ENCODE measurements at regions not wholly inside any gene's neighbourhood (a gene's known extent, or its start where the extent isn't known, plus 50 kb on each side); places are given as distances from the start of the nearest gene placed in this dataset.

DNA sequence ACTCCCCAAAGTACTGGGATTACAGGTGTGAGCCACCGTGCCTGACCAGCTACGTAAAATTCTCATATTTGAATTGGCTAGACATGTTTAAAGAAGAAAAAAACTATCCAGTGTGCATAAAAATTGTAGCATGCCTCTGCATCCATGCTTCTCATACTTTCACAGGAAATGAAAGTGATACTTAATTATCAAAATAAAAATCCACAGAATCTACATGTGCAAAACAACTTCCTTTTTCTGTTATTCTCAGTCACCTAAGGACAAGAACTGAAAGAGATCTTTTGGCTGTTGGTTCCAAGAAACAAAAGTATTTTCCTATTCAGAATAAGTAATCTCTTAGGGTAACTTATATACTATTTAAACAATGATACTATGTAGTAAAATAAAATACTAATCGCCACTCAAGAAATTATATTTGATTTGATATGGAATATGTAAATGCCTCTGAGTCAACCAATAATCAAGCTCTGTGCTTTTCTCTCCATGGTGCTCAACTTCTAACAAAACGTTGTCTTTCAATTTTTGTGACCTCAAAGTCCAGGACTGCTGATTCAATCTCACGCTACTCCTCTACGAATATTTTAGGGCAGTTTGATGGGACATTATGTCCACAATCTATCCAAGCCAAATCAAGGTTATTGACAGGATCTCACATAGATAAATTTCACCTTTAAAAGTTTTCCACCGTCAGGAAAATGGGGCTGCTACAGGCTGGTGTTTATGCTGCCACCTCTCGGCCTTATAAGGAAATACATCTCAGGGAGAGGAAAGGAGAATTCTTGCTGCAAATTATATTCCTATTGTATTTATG, 102.7 kb downstream of the ZNF281 start:
- peak overlapping the region; percentile 27 for H3K4me3 Mint-ChIP-seq
- peaks cover 37% of the 10 kb centered on the region for H3K27me3 Mint-ChIP-seq
- peak overlapping the region; percentile 77 for H3K27ac Mint-ChIP-seq
- H3K4me1 Mint-ChIP-seq: peaks cover 23% of the 10 kb centered on the region
- DNase-seq: peak; percentile 27
- no peaks in the 10 kb centered on the region for H3K9me3 Mint-ChIP-seq
- CTCF ChIA-PET: interaction anchor here (1.2 to 3.3 kb wide), 5 partner anchors 17 to 176 kb away, joined by 3 to 12 read pairs (median 4); no protein-coding TSS in a partner anchor
- H3K36me3 Mint-ChIP-seq: no peaks in the 10 kb centered on the region

DNA sequence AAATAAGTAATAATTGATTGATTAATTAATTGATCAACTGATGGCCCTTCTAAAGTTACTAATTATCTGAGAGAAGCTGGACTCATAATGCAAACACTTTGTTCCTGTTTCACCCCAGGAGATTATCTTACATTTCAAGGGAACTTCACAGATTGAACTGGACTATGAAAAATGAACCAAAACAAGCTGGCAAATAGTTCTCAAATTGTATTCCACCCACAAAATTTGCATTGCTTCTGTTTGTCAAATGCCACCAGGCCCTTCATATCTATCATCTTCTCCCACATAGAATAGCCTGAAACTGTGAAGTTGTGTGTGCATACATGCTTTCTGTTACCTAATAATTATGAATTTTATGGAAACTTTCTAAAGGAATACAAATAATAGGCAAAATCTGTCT, 104.0 kb downstream of the ZNF281 start:
- Mint-ChIP-seq H3K4me3 (no peak overlapping the region), H3K27ac (no peak overlapping the region), H3K9me3 (no peaks in the 10 kb centered on the region), H3K4me1 (peaks cover 25% of the 10 kb centered on the region), H3K36me3 (no peaks in the 10 kb centered on the region), H3K27me3 (peaks cover 35% of the 10 kb centered on the region)
- CTCF ChIA-PET: interaction anchor here (2.3 to 3.3 kb wide), 2 partner anchors 26 to 167 kb away, joined by 7 to 12 read pairs; no protein-coding TSS in a partner anchor
- DNase-seq: no peak

DNA sequence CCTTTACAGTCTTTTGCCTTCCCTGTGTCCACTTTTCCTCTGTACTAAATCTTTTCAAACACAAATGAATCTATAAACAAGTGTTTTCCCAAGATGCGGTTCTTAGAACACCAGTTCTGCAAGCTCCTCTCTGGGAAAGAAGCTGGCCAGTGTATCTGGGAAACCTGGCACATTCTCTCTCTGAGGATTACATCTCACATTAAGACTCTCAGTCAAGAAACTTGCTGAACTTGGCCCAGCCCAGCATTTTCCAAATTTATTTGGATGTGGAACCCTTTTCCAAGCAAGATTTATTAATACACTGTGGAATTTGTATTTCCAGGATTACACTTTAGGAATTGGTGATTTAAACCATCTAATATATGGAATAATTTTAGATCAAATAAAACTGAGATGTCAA, 105.7 kb downstream of the ZNF281 start:
- H3K27me3 Mint-ChIP-seq: peaks cover 39% of the 10 kb centered on the region
- H3K36me3 Mint-ChIP-seq: no peaks in the 10 kb centered on the region
- H3K4me3 Mint-ChIP-seq: no peak overlapping the region
- H3K27ac Mint-ChIP-seq: no peak overlapping the region
- peaks cover 25% of the 10 kb centered on the region for H3K4me1 Mint-ChIP-seq
- DNase-seq: no peak
- CTCF ChIA-PET: interaction anchor here (0.6 to 4.6 kb wide), 7 partner anchors 9 to 165 kb away, joined by 3 to 20 read pairs (median 5); no protein-coding TSS in a partner anchor
- no peaks in the 10 kb centered on the region for H3K9me3 Mint-ChIP-seq

DNA sequence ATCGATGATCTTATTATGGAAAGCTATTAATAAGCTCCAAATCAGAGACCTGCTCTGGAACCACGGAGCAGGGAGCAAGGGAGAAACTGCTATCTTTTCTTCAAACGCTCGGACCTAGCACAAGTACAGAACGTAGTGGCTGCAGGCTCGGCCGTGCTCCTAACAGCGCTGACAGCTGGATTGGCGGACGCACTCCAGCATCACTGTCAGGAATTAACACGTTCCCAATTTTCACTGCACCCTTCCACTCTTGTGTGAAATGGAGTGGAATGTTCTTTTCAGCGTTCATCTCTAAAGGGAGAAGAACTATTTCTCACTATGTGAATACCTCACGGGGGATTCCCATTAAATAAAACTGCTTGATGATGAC, 106.9 kb downstream of the ZNF281 start:
- no peak overlapping the region for H3K27ac Mint-ChIP-seq
- no peak for DNase-seq
- H3K27me3 Mint-ChIP-seq: peaks cover 43% of the 10 kb centered on the region
- H3K36me3 Mint-ChIP-seq: no peaks in the 10 kb centered on the region
- CTCF ChIA-PET: interaction anchor here (1.3 to 4.6 kb wide), 4 partner anchors 11 to 24 kb away, joined by 4 to 20 read pairs (median 6); no protein-coding TSS in a partner anchor
- H3K4me1 Mint-ChIP-seq: peaks cover 20% of the 10 kb centered on the region
- H3K4me3 Mint-ChIP-seq: peak overlapping the region; percentile 81
- no peaks in the 10 kb centered on the region for H3K9me3 Mint-ChIP-seq

DNA sequence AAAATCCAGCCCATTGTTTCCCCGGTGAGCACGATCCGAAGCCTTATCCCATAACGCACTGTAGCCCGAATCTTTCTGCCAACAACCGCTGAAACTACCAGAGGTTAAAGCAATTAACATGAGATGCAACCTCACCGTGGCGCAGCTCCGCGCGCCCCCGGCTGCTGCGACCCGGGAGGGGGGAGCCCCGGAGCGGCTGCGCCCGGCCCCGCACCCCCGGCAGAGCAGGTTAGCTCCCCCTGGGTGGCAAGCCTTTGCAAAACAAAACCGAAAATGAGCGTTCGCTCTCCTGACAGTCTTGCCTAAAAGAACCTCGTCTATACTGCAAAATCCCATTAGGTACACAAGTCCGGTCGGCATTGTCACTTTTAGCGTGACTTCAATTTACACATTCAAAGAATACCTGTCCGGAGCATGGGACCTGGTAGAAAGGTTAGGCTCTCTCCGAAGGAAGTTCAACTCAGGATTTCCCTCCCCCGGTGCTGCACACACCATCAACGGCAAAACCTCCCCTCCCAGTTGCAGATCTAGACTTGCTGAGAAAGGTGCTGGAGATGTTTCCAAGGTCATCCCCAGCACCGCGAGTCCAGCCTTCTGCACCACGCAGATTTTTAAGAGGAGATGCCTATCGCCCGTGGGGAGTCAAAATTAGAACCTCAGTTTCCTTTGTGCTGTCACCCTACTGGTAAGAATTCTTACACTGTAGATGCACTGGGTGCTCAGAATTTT, 107.5 kb downstream of the ZNF281 start:
- Mint-ChIP-seq H3K4me3 (peak overlapping the region; percentile 81), H3K27me3 (peaks cover 43% of the 10 kb centered on the region), H3K36me3 (no peaks in the 10 kb centered on the region), H3K9me3 (no peaks in the 10 kb centered on the region), H3K4me1 (peaks cover 15% of the 10 kb centered on the region), H3K27ac (peak overlapping the region; percentile 78)
- peak; percentile 75 for DNase-seq
- CTCF ChIA-PET: interaction anchor here (0.7 to 4.6 kb wide), 7 partner anchors 10 to 208 kb away, joined by 3 to 20 read pairs (median 4); no protein-coding TSS in a partner anchor

DNA sequence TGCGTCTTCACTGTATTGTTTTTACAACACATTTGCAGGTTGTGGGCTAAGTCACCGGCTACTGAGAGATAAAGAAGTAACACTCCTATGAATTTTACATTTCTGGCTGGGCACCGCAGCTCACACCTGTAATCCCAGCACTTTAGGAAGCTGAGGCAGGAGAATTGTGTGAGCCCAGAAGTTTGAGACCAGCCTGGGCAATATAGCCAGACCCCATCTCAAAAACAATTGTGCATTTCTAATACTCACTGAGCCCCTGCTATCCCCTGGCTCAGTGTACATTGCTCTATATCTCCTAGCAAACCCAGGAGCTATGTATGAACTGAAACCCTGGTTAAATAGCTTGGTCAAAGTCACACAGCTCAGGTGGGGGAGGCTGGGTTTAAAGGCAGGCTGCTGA, 108.7 kb downstream of the ZNF281 start:
- Mint-ChIP-seq H3K4me3 (peak overlapping the region; percentile 81), H3K36me3 (no peaks in the 10 kb centered on the region), H3K4me1 (peaks cover 8% of the 10 kb centered on the region), H3K27ac (no peak overlapping the region), H3K27me3 (peaks cover 43% of the 10 kb centered on the region), H3K9me3 (no peaks in the 10 kb centered on the region)
- DNase-seq: no peak
- CTCF ChIA-PET: interaction anchor here (0.6 to 4.6 kb wide), 5 partner anchors 10 to 209 kb away, joined by 3 to 20 read pairs (median 4); no protein-coding TSS in a partner anchor

DNA sequence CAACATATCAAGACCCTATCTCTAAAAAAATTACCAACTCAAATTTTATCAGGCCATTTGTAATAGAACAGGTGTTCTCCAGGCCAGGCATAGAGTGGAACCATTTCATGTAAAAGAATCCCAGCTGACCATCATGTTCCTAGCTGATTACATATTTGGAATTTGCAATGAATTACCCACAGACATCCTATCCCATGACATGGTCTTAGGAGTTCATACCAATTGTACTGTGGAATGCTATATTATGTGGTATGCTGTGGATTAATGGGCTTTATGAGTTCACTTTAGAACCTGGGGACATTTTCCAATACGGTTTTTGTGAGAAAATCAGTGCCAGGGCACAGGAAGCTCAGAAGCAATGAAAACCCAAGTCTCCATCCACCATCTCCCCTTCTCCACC, 110.3 kb downstream of the ZNF281 start:
- H3K9me3 Mint-ChIP-seq: no peaks in the 10 kb centered on the region
- no peaks in the 10 kb centered on the region for H3K36me3 Mint-ChIP-seq
- no peak overlapping the region for H3K27ac Mint-ChIP-seq
- CTCF ChIA-PET: no interaction called here
- peaks cover 8% of the 10 kb centered on the region for H3K4me1 Mint-ChIP-seq
- no peak overlapping the region for H3K4me3 Mint-ChIP-seq
- H3K27me3 Mint-ChIP-seq: peaks cover 35% of the 10 kb centered on the region
- no peak for DNase-seq

DNA sequence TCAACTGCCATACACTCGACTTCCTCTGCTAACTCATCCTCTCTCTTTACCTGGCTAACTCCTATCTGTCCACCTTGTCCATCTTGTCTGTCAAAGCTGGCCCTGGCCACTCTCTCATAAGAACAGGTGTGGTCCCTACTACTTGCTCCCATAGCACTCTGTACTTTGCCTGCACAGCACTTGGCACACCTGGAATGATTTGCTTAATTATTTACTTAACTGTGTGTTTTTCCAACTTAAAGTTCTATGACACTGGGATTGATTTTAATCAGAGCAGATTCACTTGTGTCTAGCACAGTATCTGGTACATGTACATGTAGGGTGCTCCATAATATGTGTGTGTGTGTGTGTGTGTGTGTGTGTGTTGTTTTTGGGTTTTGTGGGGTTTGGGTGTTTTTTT, 111.6 kb downstream of the ZNF281 start:
- Mint-ChIP-seq H3K4me1 (peaks cover 8% of the 10 kb centered on the region), H3K9me3 (no peaks in the 10 kb centered on the region), H3K27me3 (peaks cover 29% of the 10 kb centered on the region), H3K27ac (no peak overlapping the region), H3K36me3 (no peaks in the 10 kb centered on the region), H3K4me3 (no peak overlapping the region)
- CTCF ChIA-PET: no interaction called here
- DNase-seq: no peak

DNA sequence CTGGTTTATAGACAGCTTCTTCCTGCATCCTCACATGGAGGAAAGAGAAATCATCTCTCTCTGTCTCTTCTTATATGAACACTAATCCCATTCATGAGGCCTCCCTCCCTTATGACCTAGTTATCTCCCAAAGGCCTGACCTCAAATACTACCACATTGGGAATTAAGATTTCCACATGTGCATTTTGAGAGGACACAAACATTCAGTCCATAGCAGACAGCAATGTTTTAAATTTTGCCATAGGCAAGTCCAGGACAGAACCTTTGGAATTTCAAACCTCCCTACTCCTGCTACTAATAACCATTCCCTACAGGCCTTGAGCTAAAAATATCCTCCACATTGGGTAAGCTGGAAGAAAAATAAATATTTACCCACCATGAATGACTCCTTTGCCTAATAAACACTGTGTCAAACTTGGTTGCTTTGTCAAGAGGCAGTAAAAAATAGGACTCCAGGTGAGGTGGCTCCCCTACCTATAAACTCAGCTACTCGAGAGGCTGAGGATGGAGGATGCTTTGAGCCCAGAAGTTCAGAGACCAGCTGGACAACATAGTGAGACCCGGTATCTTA, 113.7 kb downstream of the ZNF281 start:
- no peak for DNase-seq
- H3K36me3 Mint-ChIP-seq: no peaks in the 10 kb centered on the region
- no peak overlapping the region for H3K4me3 Mint-ChIP-seq
- H3K4me1 Mint-ChIP-seq: no peaks in the 10 kb centered on the region
- no peak overlapping the region for H3K27ac Mint-ChIP-seq
- no peaks in the 10 kb centered on the region for H3K9me3 Mint-ChIP-seq
- H3K27me3 Mint-ChIP-seq: peaks cover 20% of the 10 kb centered on the region
- CTCF ChIA-PET: no interaction called here

DNA sequence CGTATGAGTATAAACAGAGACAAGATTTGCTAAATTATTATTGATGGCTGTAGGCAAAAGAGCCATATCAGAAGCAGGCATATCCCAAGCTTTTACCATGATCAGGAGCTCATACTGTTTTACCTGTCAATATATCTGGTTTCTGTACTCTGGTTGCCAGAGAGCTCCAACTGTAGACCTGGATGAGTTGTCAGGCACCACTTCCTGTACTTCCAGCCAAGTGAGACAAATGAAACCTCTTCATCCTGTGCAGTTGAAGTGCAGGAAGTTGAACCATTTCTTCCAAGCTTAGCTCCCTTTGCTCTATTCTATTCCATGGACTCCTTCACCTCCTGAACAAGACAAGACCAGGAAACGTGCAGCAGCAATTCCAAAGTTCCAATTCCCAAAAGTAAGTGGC, 115.6 kb downstream of the ZNF281 start:
- DNase-seq: no peak
- H3K27me3 Mint-ChIP-seq: peaks cover 12% of the 10 kb centered on the region
- H3K27ac Mint-ChIP-seq: no peak overlapping the region
- no peaks in the 10 kb centered on the region for H3K9me3 Mint-ChIP-seq
- no peaks in the 10 kb centered on the region for H3K36me3 Mint-ChIP-seq
- CTCF ChIA-PET: interaction anchor here (0.7 to 1.0 kb wide), 3 partner anchors 10 to 259 kb away, joined by 3 to 6 read pairs (median 3); no protein-coding TSS in a partner anchor
- H3K4me1 Mint-ChIP-seq: no peaks in the 10 kb centered on the region
- H3K4me3 Mint-ChIP-seq: no peak overlapping the region

DNA sequence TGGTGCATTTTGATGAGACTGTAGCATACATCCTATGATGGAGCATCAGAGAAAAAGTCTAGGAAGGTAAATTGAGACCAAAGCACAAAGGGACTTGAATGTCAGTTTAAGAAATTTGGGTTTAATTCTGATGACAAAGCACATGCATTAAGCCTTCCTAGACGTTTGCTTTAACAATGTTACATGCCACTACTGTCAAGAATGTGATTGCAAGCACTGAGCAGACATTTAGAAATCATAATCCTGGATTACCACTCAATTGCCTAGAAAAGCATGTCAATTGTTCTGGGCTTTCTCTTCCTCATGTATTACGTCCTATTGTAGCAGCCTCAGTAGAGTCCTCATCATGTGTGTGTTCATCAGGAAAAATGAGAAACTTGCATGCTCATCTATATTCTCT, 117.1 kb downstream of the ZNF281 start:
- no peaks in the 10 kb centered on the region for H3K4me1 Mint-ChIP-seq
- H3K27ac Mint-ChIP-seq: no peak overlapping the region
- H3K36me3 Mint-ChIP-seq: no peaks in the 10 kb centered on the region
- CTCF ChIA-PET: interaction anchor here (0.7 kb wide), 1 partner anchor 9 kb away, joined by 5 read pairs; no protein-coding TSS in a partner anchor
- no peaks in the 10 kb centered on the region for H3K9me3 Mint-ChIP-seq
- peaks cover 8% of the 10 kb centered on the region for H3K27me3 Mint-ChIP-seq
- no peak for DNase-seq
- H3K4me3 Mint-ChIP-seq: no peak overlapping the region

DNA sequence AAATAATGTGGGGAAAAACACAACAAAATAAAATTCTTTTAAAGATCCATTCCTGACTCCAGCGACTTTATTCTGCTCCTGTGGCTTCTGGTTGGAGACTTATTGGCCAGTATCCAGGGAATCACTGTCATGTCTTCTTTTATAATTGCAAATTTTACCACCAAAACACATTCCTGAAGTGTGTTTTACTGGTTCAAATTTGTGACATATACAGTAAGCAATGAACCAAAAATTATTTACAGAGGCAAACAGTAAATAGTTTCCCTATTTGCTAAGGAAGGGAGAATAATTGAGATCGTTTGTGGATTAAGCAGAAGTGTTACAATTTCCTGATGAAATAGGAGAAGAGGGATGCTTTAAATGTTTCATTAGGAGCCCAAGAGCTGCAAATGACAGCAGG, 118.7 kb downstream of the ZNF281 start:
- no peak for DNase-seq
- H3K27ac Mint-ChIP-seq: no peak overlapping the region
- peaks cover 8% of the 10 kb centered on the region for H3K27me3 Mint-ChIP-seq
- H3K36me3 Mint-ChIP-seq: no peaks in the 10 kb centered on the region
- CTCF ChIA-PET: interaction anchor here (1.3 to 1.6 kb wide), 2 partner anchors 10 to 16 kb away, joined by 3 to 4 read pairs; no protein-coding TSS in a partner anchor
- H3K4me1 Mint-ChIP-seq: no peaks in the 10 kb centered on the region
- no peak overlapping the region for H3K4me3 Mint-ChIP-seq
- H3K9me3 Mint-ChIP-seq: no peaks in the 10 kb centered on the region

DNA sequence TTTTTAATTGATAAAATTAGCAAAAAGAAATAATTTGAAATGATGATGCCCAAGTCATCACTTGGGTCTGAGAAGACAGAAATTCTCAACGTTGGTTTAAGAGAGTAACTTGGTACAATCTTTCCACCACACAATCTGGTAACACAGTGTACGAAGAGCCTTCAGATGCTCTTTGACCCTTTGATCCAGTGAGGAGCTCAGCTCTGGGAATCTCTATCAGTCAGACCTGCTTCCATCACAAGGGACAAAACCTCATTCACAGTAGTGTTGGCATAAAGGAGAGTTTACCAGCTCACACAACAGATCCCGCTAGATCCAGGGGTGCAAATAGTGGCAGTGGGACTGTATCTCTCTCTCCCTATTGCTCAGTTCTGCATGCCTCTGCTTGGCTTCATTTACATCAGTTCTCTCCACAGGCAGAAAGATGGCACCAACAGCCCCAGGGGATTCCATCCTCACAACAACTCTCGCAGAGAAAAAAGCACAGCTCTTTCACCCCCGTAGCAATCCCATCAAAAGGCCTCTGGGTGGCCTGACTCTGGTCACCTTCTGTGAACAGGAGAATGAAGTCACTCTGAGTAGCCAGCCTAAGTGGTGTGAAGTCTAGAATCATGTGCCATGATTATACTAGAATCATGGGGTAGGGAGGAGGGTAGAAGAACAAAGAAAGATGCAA, 119.7 kb downstream of the ZNF281 start:
- peaks cover 12% of the 10 kb centered on the region for H3K27me3 Mint-ChIP-seq
- no peak overlapping the region for H3K27ac Mint-ChIP-seq
- no peak overlapping the region for H3K4me3 Mint-ChIP-seq
- CTCF ChIA-PET: interaction anchor here (1.6 to 2.2 kb wide), 2 partner anchors 13 to 17 kb away, joined by 4 to 6 read pairs; no protein-coding TSS in a partner anchor
- no peaks in the 10 kb centered on the region for H3K4me1 Mint-ChIP-seq
- no peak for DNase-seq
- H3K9me3 Mint-ChIP-seq: no peaks in the 10 kb centered on the region
- H3K36me3 Mint-ChIP-seq: no peaks in the 10 kb centered on the region

All from activated naive CD4-positive, alpha-beta T cell treated with anti-CD3 and anti-CD28 coated beads, Interleukin-2, amount 10 ng/mL, durations not matched to agents 7 days and 5 days (primary cell).